T-helper 2 cell treated with Interferon-gamma antibody and Interleukin-4, amounts not matched to agents 100 ng/mL and 5 ng/mL, for 36 hours (primary cell): ENCODE measurements at regions not wholly inside any gene's neighbourhood (a gene's known extent, or its start where the extent isn't known, plus 50 kb on each side); places are given as distances from the start of the nearest gene placed in this dataset.

Experiments
- intact Hi-C: fragments of 100-400 bp; cut with micrococcal nuclease; formaldehyde crosslinking; loops from one replicate; pipeline ENCODE4 v1.15.1; 2023

- intact Hi-C loops = loop anchor here (5.0 kb wide), 1 partner anchor 57 kb away; no protein-coding TSS in a partner anchor
Observed at GRCh38 chr3:156760333-156760732, 65.8 kb upstream of the LEKR1 start.

DNA sequence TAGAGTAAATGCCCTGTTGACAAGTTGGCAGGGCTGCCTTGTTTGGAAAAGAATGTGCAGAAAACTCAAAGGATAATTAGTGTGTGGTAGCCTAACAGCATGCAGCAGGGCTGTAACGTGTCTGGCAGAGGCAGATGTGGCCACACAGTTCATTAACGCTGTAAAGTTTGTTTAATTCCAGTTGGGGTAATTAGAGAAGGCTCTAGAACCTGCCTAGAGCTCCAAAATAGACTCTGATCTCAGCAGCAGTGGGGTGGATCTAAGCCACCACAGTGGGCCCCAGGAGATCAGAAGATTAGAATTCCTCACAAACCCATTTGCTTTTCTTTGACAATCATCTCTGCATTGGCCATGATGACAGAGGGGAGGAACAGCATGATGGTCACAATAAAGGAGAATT is 65.1 kb upstream of the LEKR1 start:
- intact Hi-C loops = loop anchor here (5.0 kb wide), 1 partner anchor 56 kb away; no protein-coding TSS in a partner anchor

DNA sequence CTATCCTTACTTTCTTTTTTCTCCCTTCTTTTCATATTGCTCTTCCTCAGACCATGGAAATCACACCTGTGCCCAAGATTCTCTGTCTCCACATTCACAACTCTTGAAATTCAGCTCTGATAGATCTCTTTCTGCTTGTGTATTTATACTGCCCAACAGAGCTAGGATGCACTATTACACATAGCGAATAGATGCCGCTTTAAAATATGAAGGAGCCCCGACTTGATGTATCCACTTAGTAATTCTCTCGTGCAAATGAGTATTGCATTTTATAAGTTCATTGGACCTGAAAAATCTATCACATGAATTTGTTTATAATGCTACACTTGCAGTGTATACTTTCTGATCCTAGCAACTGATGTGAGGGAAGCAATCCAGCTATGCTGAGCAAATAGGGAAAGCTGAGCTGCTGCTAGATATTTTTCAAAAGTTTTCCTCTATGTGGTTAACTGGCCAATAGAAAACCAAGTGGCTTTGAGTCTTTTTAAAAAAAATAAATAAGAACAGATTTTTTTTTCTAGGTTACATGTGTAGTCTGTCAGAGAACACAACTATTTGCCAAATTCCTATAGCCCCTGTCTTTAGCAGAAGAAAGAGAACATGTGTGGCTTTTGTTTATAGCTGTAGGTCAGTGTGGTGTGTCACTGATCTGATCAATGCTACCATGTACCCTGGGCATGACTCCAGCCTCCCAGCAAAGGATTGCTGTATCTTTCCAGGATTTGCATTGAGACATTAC is 64.3 kb upstream of the LEKR1 start:
- intact Hi-C loops = loop anchor here (5.0 kb wide), 1 partner anchor 55 kb away; no protein-coding TSS in a partner anchor

GRCh38 chr3:156762631-156763185 is 63.4 kb upstream of the LEKR1 start:
- intact Hi-C loops = loop anchor here (5.0 kb wide), 1 partner anchor 55 kb away; no protein-coding TSS in a partner anchor

DNA sequence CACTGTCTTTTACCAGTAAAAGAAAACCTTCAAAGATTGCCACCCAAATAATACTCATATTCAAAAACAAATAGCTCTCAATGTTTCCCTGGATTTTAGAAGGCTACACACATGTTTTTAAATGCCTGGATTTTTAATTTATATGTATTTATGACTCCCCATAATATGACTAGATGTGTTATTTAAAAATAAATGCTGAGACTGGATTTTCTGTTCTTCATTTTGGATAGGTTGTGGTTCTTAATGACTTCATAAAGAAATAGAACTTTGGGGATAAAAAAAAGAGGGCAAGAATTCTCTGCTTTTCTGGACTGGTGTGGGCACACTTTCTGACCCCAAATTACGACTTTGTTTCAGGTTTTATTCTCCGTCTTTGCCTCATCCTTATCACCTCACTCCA is 62.8 kb upstream of the LEKR1 start:
- intact Hi-C loops = loop anchor here (5.0 kb wide), 1 partner anchor 54 kb away; no protein-coding TSS in a partner anchor

DNA sequence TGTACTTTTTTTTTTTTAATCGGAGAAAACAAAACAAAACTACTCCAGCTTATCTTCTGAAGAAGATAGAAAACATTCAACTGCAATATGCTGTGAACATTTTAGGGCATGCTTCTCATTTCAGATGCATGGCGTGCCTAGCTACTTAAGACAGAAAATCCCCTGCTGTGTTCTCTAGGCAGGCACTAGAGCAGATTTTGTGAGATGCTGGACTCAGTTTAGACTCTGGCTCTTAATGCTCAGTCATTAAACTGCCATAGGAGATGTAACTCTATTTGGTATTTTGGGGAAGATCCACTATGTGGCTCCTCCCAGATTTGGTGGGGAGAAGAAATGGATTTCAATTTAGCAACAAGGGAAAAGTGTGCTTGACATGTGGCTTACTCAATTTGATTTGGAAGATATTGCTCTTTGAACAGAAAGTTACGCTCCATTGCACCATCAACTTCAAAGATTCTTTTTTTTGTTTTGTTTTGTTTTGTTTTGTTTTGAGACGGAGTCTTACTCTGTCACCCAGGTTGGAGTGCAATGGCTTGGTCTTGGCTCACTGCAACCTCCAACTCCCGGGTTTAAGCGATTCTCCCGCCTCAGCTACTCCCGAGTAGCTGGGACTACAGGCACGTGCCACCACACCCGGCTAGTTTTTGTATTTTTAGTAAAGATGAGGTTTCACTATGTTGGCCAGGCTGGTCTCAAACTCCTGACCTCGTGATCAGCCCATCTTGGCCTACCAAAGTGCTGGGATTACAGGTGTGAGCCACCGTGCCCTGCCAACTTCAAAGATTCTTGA is 62.0 kb upstream of the LEKR1 start:
- intact Hi-C loops = loop anchor here (5.0 kb wide), 1 partner anchor 53 kb away; no protein-coding TSS in a partner anchor

GRCh38 chr3:156764751-156765150 is 61.4 kb upstream of the LEKR1 start:
- intact Hi-C loops = loop anchor here (5.0 kb wide), 1 partner anchor 53 kb away; no protein-coding TSS in a partner anchor

DNA sequence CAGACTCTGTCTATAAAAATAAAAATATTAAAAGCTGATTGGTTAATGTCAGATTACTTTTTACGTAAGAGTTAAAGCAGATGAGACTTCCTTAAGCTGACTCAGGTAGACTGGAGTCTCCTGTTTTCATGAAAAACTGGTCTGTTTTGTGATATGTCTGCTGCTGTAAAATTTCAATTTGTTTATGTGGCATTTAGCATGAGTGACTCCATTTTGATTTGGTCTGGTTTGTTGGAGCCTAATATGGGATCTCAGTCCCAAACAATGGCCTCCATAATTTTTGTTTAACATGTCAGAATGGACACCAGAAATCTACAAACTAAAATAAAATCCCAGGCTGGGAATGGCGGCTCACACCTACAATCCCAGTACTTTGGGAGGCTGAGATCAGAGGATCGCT is 57.8 kb upstream of the LEKR1 start:
- intact Hi-C loops = no loop called here

- intact Hi-C loops = no loop called here
Observed at GRCh38 chr3:156769721-156770654, 56.2 kb upstream of the LEKR1 start.

DNA sequence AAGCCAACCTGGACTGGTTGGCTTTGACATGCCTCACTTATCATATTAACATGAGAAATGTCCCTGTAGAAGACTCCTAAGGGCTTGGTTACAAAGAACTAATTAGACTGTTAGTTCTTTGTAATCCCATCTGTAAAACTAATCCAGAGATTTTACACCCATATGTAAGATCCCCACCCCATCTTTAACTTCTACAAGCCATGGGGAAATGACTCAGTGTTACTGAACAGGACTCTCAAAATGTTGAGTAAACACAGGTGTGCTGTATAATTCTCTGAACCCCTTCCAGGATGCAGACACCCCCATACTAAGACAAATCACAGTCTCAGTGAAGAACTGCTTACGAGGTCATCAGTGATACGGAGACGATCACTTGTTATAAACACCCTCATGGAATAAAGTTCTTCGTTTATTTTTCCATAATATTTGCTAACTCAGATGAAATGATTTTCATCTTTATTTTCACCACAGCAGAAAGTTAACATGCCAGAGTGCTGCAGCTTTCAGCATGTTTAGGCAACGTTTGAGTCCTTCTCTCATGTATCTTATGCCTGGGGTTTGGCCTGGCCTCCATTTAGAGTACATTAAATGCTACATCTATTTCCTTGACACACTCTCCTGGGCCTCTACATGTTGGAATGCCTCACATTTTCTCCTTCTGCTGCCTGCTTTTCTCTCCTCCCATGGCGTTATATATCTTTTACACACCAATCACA is 55.3 kb upstream of the LEKR1 start:
- intact Hi-C loops = no loop called here

DNA sequence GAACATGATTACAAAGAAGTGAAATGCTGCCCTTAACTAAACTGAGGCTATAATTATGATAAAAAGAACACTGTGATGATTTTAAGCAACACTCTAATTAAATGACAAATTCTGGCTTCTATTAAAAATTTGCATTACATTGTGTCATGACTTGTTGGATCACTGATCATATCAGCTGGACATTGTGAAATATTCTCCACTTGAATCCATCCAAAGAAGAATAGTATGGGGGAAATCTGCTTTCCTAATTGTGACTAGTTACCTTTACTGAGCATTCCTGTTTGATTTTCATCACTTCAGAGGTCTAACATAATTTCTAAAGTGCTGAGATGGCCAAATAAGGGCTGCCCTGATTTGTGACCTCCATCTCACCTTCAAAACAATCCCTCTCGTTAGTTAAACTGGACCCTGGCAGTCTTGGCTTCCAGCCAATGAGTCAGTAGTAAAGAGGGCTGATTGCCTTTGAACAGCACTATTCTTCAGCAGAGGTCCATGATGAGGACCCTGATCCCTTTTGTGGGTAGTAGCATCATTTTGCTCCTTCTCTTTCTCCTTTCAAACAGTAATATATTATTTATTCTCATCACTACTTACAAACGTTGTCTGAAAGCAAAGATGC is 53.5 kb upstream of the LEKR1 start:
- intact Hi-C loops = no loop called here

DNA sequence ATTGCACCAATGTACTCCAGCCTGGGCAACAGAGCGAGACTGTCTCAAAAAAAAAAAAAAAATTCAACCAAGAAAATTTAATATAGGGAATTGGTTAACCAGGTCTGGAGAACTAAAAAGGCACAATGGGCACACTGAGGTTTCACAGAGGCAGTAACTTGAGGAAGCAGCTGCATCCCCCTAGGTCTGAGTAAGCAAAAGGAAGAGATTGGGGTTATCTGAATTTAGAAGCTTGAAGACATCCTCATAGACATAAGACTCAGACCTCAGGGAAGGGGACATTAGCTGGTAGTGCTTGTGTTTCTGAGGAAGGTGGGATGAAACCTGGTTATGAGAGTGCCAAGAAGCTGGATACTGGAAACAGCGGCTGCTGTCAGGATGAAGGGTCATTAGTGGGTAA is 50.1 kb upstream of the LEKR1 start:
- intact Hi-C loops = no loop called here
